ENCODE measurements at regions not wholly inside any gene's neighbourhood (a gene's known extent, or its start where the extent isn't known, plus 50 kb on each side); places are given as distances from the start of the nearest gene placed in this dataset.

DNA sequence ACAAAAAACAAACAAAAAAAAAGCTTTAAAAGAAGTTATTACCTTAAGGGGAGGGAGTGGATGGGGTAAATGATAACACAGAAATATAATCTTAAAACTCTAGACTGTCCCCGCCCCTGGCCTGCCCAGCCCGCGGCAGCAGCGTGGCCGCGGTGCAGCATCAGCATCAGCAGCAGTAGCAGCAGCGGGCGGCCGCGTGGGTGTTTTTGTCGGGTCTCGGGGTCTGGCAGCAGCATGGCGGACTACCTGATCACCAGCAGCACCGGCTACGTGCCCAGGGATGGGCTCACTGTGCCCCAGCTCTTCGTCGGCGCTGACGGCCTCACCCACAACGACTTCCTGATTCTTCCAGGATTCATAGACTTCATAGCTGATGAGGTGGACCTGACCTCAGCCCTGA lies 80.0 kb upstream of the ANKRD28 start:
- BruUV-seq (replicated peaks): no TSS peak
- ChIA-PET RAD21 (ENCODE audit: unreplicated experiment) (no interaction called here), SMC1A (ENCODE audit: uncharacterized antibody, unreplicated experiment) (no interaction called here), CTCF (no interaction called here), POLR2A (no interaction called here)
- no peaks in the 10 kb centered on the region for H4K20me1 ChIP-seq (ENCODE audit: control insufficient read depth, insufficient read depth)
- no peak for FAIRE-seq
- H3K79me2 ChIP-seq (ENCODE audit: control insufficient read depth, insufficient read depth, low read length): no peaks in the 10 kb centered on the region
- H3K27ac ChIP-seq (ENCODE audit: control insufficient read depth, insufficient read depth): no peak overlapping the region
- no peak overlapping the region for H3K9ac ChIP-seq (ENCODE audit: control insufficient read depth, insufficient read depth, low read length)
- WGBS (ENCODE audit: insufficient coverage, insufficient replicate concordance, low lambda C conversion rate, missing lambda C conversion rate): 93% methylated on average over 19 of the region's 20 CpGs
- no peak overlapping the region for H3K4me2 ChIP-seq (ENCODE audit: control insufficient read depth, insufficient read depth)
- no peaks in the 10 kb centered on the region for H3K4me1 ChIP-seq (ENCODE audit: control insufficient read depth, insufficient read depth, low read length)
- intact Hi-C loops (cut with micrococcal nuclease; ENCODE audit: unreplicated experiment) (no loop called here), in situ Hi-C loops (cut with MboI) (no loop called here)
- H3K36me3 ChIP-seq (ENCODE audit: control insufficient read depth in 2 of 2, insufficient read depth in 2 of 2, low read length in 1 of 2): no peaks in the 10 kb centered on the region
- ATAC-seq: no peak
- no peak overlapping the region for H2AFZ ChIP-seq (ENCODE audit: control insufficient read depth, low read depth, low read length)
- H3K27me3 ChIP-seq (replicated peaks in 1 of 2; ENCODE audit: control insufficient read depth in 2 of 2, insufficient read depth in 2 of 2, low read length in 1 of 2): no peaks in the 10 kb centered on the region
- H3K9me3 ChIP-seq (replicated peaks; ENCODE audit: control insufficient read depth, insufficient read depth, low read length): no peaks in the 10 kb centered on the region
- DNase-seq (ENCODE audit: low read depth, low spot score): no peak
- TF ChIP-seq ASH2L (IDR thresholded peaks at IDR 0.05; ENCODE audit: borderline replicate concordance, low read depth) (no peak), RELA (IDR thresholded peaks at IDR 0.05; ENCODE audit: borderline replicate concordance, partially characterized antibody) (no peak), E2F8 (IDR thresholded peaks at IDR 0.05; ENCODE audit: low read depth, partially characterized antibody) (no peak), WRNIP1 (IDR thresholded peaks at IDR 0.05; ENCODE audit: borderline replicate concordance, low read depth, low read length) (no peak), RBBP5 (conservative IDR thresholded peaks at IDR 0.05) (no peak), ATF3 (IDR thresholded peaks at IDR 0.05; ENCODE audit: borderline replicate concordance, extremely low read depth, low read depth, low read length) (no peak), REST (IDR thresholded peaks at IDR 0.05; ENCODE audit: low read depth, low read length) (no peak), SIN3A (IDR thresholded peaks at IDR 0.05; ENCODE audit: low read depth, low read length) (no peak), RUNX3 (IDR thresholded peaks at IDR 0.05; ENCODE audit: low read length) (no peak), NRF1 (conservative IDR thresholded peaks at IDR 0.05; ENCODE audit: low read depth, low read length) (no peak), NFYA (IDR thresholded peaks at IDR 0.05; ENCODE audit: borderline replicate concordance, low read depth, low read length) (no peak), NKRF (conservative IDR thresholded peaks at IDR 0.05) (no peak), ZNF207 (IDR thresholded peaks at IDR 0.05; ENCODE audit: borderline replicate concordance) (no peak), LARP7 (IDR thresholded peaks at IDR 0.05) (no peak), MTA3 (IDR thresholded peaks at IDR 0.05; ENCODE audit: borderline replicate concordance, low read length) (no peak), CHD1 (IDR thresholded peaks at IDR 0.05; ENCODE audit: low read depth, low read length) (no peak)
- TF ChIP-seq, protein P1, sequence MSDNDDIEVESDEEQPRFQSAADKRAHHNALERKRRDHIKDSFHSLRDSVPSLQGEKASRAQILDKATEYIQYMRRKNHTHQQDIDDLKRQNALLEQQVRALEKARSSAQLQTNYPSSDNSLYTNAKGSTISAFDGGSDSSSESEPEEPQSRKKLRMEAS (IDR thresholded peaks at IDR 0.05; ENCODE audit: low read depth, low read length): no peak
- H3K4me3 ChIP-seq: no peak overlapping the region

All from GM12878 (cell line).